DOHH2 (cell line): ENCODE measurements at regions not wholly inside any gene's neighbourhood (a gene's known extent, or its start where the extent isn't known, plus 50 kb on each side); places are given as distances from the start of the nearest gene placed in this dataset.

Experiments used
- CTCF ChIP-seq: fragments of 200-600 bp; sonication (generic); IDR thresholded peaks from one replicate; pipeline ENCODE4 v1.5.1; 2014; ENCODE audit warnings: antibody characterized with exemption, mild to moderate bottlenecking, low read depth, low read length; ENCODE audit not compliant: poor library complexity, severe bottlenecking
- EZH2phosphoT487 ChIP-seq: fragments of 200-600 bp; sonication (generic); IDR thresholded peaks from 2 replicates; pipeline ENCODE4 v1.6.1; 2017; ENCODE audit warnings: borderline replicate concordance, mild to moderate bottlenecking, antibody characterized with exemption, low read length, moderate library complexity, mixed read lengths

GRCh38 chr4:180456928-180457327 is 1786.3 kb upstream of the TENM3 start:
- TF ChIP-seq CTCF (peak; percentile 18), EZH2phosphoT487 (no peak)
